Neural cell (in vitro differentiated cells): ENCODE measurements at regions not wholly inside any gene's neighbourhood (a gene's known extent, or its start where the extent isn't known, plus 50 kb on each side); places are given as distances from the start of the nearest gene placed in this dataset.
A peak's percentile ranks its signal among the peaks of the same experiment; 100 is the strongest.

ENCODE experiments used
- H2AFZ ChIP-seq: fragments of 200-600, 300-800 bp; sonication (generic), shearing (Covaris generic); 2 replicates; pipeline ENCODE4 v1.6.0; 2014; ENCODE audit warnings: low read depth, mild to moderate bottlenecking, antibody characterized with exemption, low read length, moderate library complexity
- H3F3A ChIP-seq: fragments of 200-600 bp; shearing (Covaris generic); 2 replicates; pipeline ENCODE4 v1.6.1; 2016; ENCODE audit warnings: mild to moderate bottlenecking, moderate library complexity, mixed read lengths, antibody characterized with exemption, low read length; ENCODE audit not compliant: insufficient read depth, poor library complexity, severe bottlenecking
- H3K27ac ChIP-seq: fragments of 200-600, 300-800 bp; sonication (generic), shearing (Covaris generic); 2 replicates; pipeline ENCODE4 v1.5.1; 2014; ENCODE audit warnings: mild to moderate bottlenecking, low read length, moderate library complexity
- H3K27me3 ChIP-seq: fragments of 300-800, 200-600 bp; sonication (generic), shearing (Covaris generic); 2 replicates; pipeline ENCODE4 v1.6.0; 2014; ENCODE audit warnings: mild to moderate bottlenecking, low read depth, low read length, moderate library complexity; ENCODE audit not compliant: insufficient read depth
- H3K36me3 ChIP-seq: fragments of 300-800, 200-600 bp; sonication (generic), shearing (Covaris generic); 2 replicates; pipeline ENCODE4 v1.5.1; 2014; ENCODE audit warnings: mild to moderate bottlenecking, antibody characterized with exemption, low read length, moderate library complexity; ENCODE audit not compliant: insufficient read depth
- H3K4me2 ChIP-seq: fragments of 300-800, 200-600 bp; sonication (generic), shearing (Covaris generic); 2 replicates; pipeline ENCODE4 v1.6.0; 2014; ENCODE audit warnings: mild to moderate bottlenecking, low read length
- H3K4me3 ChIP-seq: fragments of 300-800, 200-600 bp; sonication (generic), shearing (Covaris generic); 2 replicates; pipeline ENCODE4 v1.5.1; 2014; ENCODE audit warnings: mild to moderate bottlenecking, low read length, moderate library complexity
- H3K79me2 ChIP-seq: fragments of 200-600 bp; shearing (Covaris generic); replicated peaks from 2 replicates; pipeline ENCODE4 v1.6.0; 2014; ENCODE audit warnings: mild to moderate bottlenecking, low read length, moderate library complexity; ENCODE audit not compliant: insufficient read depth
- H3K9ac ChIP-seq: fragments of 300-800, 200-600 bp; sonication (generic), shearing (Covaris generic); 2 replicates; pipeline ENCODE4 v1.6.1; 2016; ENCODE audit warnings: mild to moderate bottlenecking, low read length, mixed read lengths
- H3K9me2 ChIP-seq: fragments of 200-600 bp; shearing (Covaris generic); 2 replicates; pipeline ENCODE4 v1.6.1; 2016; ENCODE audit warnings: mild to moderate bottlenecking, low read length, mixed read lengths; ENCODE audit not compliant: insufficient read depth
- H3K9me3 ChIP-seq: fragments of 200-600, 300-800 bp; sonication (generic), shearing (Covaris generic); 2 replicates; pipeline ENCODE4 v1.6.1; 2016; ENCODE audit warnings: mild to moderate bottlenecking, mixed run types, low read length, moderate library complexity, mixed read lengths
- H4K20me1 ChIP-seq: fragments of 200-600 bp; shearing (Covaris generic); 2 replicates; pipeline ENCODE4 v1.6.1; 2016; ENCODE audit warnings: mild to moderate bottlenecking, mixed run types; ENCODE audit not compliant: insufficient read depth
- EP300 ChIP-seq: fragments of 450-650 bp; conservative IDR thresholded peaks from 2 replicates; pipeline ENCODE4 v1.6.1; 2014; ENCODE audit warnings: antibody characterized with exemption, mild to moderate bottlenecking, moderate library complexity; ENCODE audit not compliant: poor library complexity, severe bottlenecking
- EZH2 ChIP-seq: fragments of 200-600, 300-800 bp; shearing (Covaris generic), sonication (generic); IDR thresholded peaks from 2 replicates; pipeline ENCODE4 v1.6.1; 2014; ENCODE audit warnings: antibody characterized with exemption, low read length, borderline replicate concordance, mild to moderate bottlenecking; ENCODE audit not compliant: insufficient read depth, poor library complexity, severe bottlenecking
- MXI1 ChIP-seq: fragments of 450-650 bp; conservative IDR thresholded peaks from 2 replicates; pipeline ENCODE4 v1.6.1; 2014; ENCODE audit warnings: antibody characterized with exemption, mild to moderate bottlenecking; ENCODE audit not compliant: poor library complexity, severe bottlenecking
- POLR2AphosphoS5 ChIP-seq: IDR thresholded peaks from 2 replicates; pipeline ENCODE4 v1.6.1; 2012
- RAD21 ChIP-seq: fragments of 450-650 bp; conservative IDR thresholded peaks from 2 replicates; pipeline ENCODE4 v1.6.1; 2014; ENCODE audit warnings: antibody characterized with exemption, mild to moderate bottlenecking, moderate library complexity
- SMC3 ChIP-seq: fragments of 450-650 bp; conservative IDR thresholded peaks from 2 replicates; pipeline ENCODE4 v1.6.1; 2014; ENCODE audit warnings: antibody characterized with exemption, mild to moderate bottlenecking, moderate library complexity; ENCODE audit not compliant: poor library complexity
- TAF1 ChIP-seq: IDR thresholded peaks from 2 replicates; pipeline ENCODE4 v1.6.1; 2012; ENCODE audit warnings: low read depth
- TF ChIP-seq, protein P1 (sequence below): fragments of 450-650 bp; IDR thresholded peaks from 2 replicates; pipeline ENCODE4 v1.5.1; 2014; ENCODE audit warnings: antibody characterized with exemption, mild to moderate bottlenecking, moderate library complexity; ENCODE audit not compliant: poor library complexity, severe bottlenecking
- TF ChIP-seq, protein P2 (sequence below): IDR thresholded peaks from 2 replicates; pipeline ENCODE4 v1.6.1; 2012; ENCODE audit warnings: borderline replicate concordance

GRCh38 chr3:176490357-176490756 is 706.9 kb downstream of the TBL1XR1 start:
- no peaks in the 10 kb centered on the region for H3K9me2 ChIP-seq
- H3K9ac ChIP-seq, result no peak overlapping the region
- H3K9me3 ChIP-seq, result no peaks in the 10 kb centered on the region
- no peaks in the 10 kb centered on the region for H3K36me3 ChIP-seq
- no peaks in the 10 kb centered on the region for H3K79me2 ChIP-seq
- peak overlapping the region; percentile 74 for H3K27ac ChIP-seq
- H3K27me3 ChIP-seq, result no peaks in the 10 kb centered on the region
- peak overlapping the region; percentile 69 for H3K4me2 ChIP-seq
- H2AFZ ChIP-seq, result no peak overlapping the region
- peaks cover 11% of the 10 kb centered on the region for H3F3A ChIP-seq
- TF ChIP-seq POLR2AphosphoS5, result no peak
- no peak for TF ChIP-seq MXI1
- peak overlapping the region; percentile 43 for H3K4me3 ChIP-seq
- H4K20me1 ChIP-seq, result no peaks in the 10 kb centered on the region

DNA sequence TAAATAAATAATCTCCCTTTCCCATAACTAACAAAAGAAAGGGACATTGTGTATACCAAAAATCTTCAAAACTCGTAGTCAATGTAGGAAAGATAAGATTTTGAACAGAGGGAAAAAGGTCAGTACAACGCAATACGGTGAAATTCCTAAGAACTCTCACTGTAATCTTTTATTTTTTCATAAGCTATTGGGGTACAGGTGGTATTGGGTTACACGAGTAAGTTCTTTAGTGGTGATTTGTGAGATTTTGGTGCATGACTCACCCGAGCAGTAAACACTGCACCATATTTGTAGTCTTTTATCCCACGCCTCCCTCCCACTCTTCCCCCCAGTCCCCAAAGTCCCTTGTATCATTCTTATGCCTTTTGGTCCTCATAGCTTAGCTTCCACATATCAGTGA is 718.0 kb downstream of the TBL1XR1 start:
- H3K4me3 ChIP-seq, result no peak overlapping the region
- H3K27ac ChIP-seq, result no peak overlapping the region
- H3K79me2 ChIP-seq, result no peaks in the 10 kb centered on the region
- TF ChIP-seq EZH2, result no peak
- TF ChIP-seq TAF1, result no peak
- no peak for TF ChIP-seq RAD21
- TF ChIP-seq POLR2AphosphoS5, result no peak
- no peak for TF ChIP-seq MXI1
- no peak overlapping the region for H3K4me2 ChIP-seq
- no peaks in the 10 kb centered on the region for H3K36me3 ChIP-seq
- H3K27me3 ChIP-seq, result no peaks in the 10 kb centered on the region
- H3K9ac ChIP-seq, result no peak overlapping the region
- H4K20me1 ChIP-seq, result no peaks in the 10 kb centered on the region
- no peaks in the 10 kb centered on the region for H3K9me2 ChIP-seq
- no peak overlapping the region for H2AFZ ChIP-seq
- H3F3A ChIP-seq, result no peaks in the 10 kb centered on the region
- no peaks in the 10 kb centered on the region for H3K9me3 ChIP-seq

DNA sequence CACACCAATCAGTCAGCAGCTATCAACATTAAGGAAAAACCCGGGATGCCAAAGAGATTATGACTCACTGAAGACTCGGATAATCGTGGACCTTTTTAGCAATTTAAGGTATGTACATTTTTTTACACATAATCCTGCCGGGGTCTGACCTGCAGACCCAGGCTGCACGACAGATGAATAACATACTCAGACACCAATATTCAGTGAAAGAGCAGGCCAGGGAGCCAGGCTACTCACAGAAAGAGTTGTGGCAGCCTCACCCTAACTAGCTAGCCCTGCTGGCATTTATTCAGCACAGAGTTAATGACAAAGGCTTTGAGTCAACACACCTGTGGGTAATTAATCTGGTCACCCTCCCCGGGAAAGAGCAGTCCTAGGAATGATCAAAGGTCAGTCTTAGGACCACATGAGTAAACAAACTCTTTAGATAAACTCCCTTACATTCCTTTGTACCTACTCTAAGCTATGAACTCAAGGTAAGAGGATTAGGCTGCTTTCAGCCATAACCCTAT is 727.5 kb downstream of the TBL1XR1 start:
- no peak for TF ChIP-seq POLR2AphosphoS5
- TF ChIP-seq, protein P1, sequence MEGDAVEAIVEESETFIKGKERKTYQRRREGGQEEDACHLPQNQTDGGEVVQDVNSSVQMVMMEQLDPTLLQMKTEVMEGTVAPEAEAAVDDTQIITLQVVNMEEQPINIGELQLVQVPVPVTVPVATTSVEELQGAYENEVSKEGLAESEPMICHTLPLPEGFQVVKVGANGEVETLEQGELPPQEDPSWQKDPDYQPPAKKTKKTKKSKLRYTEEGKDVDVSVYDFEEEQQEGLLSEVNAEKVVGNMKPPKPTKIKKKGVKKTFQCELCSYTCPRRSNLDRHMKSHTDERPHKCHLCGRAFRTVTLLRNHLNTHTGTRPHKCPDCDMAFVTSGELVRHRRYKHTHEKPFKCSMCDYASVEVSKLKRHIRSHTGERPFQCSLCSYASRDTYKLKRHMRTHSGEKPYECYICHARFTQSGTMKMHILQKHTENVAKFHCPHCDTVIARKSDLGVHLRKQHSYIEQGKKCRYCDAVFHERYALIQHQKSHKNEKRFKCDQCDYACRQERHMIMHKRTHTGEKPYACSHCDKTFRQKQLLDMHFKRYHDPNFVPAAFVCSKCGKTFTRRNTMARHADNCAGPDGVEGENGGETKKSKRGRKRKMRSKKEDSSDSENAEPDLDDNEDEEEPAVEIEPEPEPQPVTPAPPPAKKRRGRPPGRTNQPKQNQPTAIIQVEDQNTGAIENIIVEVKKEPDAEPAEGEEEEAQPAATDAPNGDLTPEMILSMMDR, result no peak
- TF ChIP-seq TAF1, result no peak
- no peaks in the 10 kb centered on the region for H3K9me2 ChIP-seq

DNA sequence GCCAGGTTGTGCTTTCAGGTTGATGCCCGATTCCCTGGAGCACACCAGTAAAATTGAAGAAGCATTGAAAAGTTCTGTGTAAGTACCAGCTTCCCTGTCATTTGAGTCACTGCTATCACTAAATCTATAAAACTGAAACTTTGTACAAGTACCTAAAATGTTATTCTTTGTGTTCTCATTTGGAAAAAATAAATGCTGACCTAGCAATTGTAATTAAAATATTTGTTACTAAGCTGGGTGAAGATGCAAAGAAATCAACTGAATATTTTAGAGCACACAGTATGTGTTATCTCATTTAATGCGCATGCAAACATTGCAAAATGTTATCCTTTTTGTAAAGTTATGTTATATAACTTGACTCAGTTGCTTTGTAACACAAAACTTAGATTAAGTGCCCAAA is 733.7 kb downstream of the TBL1XR1 start:
- H2AFZ ChIP-seq, result no peak overlapping the region
- H4K20me1 ChIP-seq, result no peaks in the 10 kb centered on the region
- no peaks in the 10 kb centered on the region for H3K9me2 ChIP-seq
- H3K4me2 ChIP-seq, result no peak overlapping the region
- no peak overlapping the region for H3K4me3 ChIP-seq
- no peaks in the 10 kb centered on the region for H3F3A ChIP-seq
- no peaks in the 10 kb centered on the region for H3K36me3 ChIP-seq
- no peaks in the 10 kb centered on the region for H3K79me2 ChIP-seq
- no peaks in the 10 kb centered on the region for H3K27me3 ChIP-seq
- TF ChIP-seq EP300, result no peak
- no peak for TF ChIP-seq MXI1
- TF ChIP-seq, protein P1, result no peak
- no peak for TF ChIP-seq POLR2AphosphoS5
- no peak for TF ChIP-seq SMC3
- TF ChIP-seq, protein P2, sequence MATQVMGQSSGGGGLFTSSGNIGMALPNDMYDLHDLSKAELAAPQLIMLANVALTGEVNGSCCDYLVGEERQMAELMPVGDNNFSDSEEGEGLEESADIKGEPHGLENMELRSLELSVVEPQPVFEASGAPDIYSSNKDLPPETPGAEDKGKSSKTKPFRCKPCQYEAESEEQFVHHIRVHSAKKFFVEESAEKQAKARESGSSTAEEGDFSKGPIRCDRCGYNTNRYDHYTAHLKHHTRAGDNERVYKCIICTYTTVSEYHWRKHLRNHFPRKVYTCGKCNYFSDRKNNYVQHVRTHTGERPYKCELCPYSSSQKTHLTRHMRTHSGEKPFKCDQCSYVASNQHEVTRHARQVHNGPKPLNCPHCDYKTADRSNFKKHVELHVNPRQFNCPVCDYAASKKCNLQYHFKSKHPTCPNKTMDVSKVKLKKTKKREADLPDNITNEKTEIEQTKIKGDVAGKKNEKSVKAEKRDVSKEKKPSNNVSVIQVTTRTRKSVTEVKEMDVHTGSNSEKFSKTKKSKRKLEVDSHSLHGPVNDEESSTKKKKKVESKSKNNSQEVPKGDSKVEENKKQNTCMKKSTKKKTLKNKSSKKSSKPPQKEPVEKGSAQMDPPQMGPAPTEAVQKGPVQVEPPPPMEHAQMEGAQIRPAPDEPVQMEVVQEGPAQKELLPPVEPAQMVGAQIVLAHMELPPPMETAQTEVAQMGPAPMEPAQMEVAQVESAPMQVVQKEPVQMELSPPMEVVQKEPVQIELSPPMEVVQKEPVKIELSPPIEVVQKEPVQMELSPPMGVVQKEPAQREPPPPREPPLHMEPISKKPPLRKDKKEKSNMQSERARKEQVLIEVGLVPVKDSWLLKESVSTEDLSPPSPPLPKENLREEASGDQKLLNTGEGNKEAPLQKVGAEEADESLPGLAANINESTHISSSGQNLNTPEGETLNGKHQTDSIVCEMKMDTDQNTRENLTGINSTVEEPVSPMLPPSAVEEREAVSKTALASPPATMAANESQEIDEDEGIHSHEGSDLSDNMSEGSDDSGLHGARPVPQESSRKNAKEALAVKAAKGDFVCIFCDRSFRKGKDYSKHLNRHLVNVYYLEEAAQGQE, result no peak
- no peak for TF ChIP-seq EZH2
- no peak overlapping the region for H3K9ac ChIP-seq
- H3K9me3 ChIP-seq, result no peaks in the 10 kb centered on the region
- no peak overlapping the region for H3K27ac ChIP-seq

More for the DNA sequence above, 727.5 kb downstream of the TBL1XR1 start:
- Histone ChIP-seq H3K9me3 (no peaks in the 10 kb centered on the region), H3K27ac (no peak overlapping the region), H3K79me2 (no peaks in the 10 kb centered on the region), H3K9ac (no peak overlapping the region), H2AFZ (no peak overlapping the region), H3K36me3 (no peaks in the 10 kb centered on the region), H3K4me3 (no peak overlapping the region), H3K4me2 (no peak overlapping the region), H3K27me3 (no peaks in the 10 kb centered on the region), H3F3A (no peaks in the 10 kb centered on the region), H4K20me1 (no peaks in the 10 kb centered on the region)
